Psoas muscle (tissue), 7 donors: ENCODE measurements at regions not wholly inside any gene's neighbourhood (a gene's known extent, or its start where the extent isn't known, plus 50 kb on each side); places are given as distances from the start of the nearest gene placed in this dataset.
"Not testable (repeated sequence)": the region's sequence is repeated elsewhere in the genome, so short reads cannot be mapped to it uniquely, and the experiment has no call there.

Experiments
- ATAC-seq, 4 donors: fragments of 200-7000 bp; cut with Tn5 transposase; one replicate each; pipeline ENCODE4 v1.9.1; 2020; ENCODE audit warnings: moderate library complexity in 3 of 4, mild to moderate bottlenecking in 2 of 4
- DNase-seq, 2 donors: peaks; one replicate each; pipeline ENCODE4 v3.0.0-alpha.2; 2020
- H3K27ac ChIP-seq: fragments of 200-600 bp; one replicate; pipeline ENCODE4 v1.8.0; 2022
- H3K27me3 ChIP-seq, 3 donors: fragments of 200-600 bp in 1 of 3; one replicate each; pipeline versions ENCODE4 v1.6.1 to v1.8.0; 2013 to 2022; ENCODE audit warnings: low read length in 2 of 3, mild to moderate bottlenecking in 2 of 3, moderate library complexity in 1 of 3; ENCODE audit not compliant: insufficient read depth in 3 of 3
- H3K36me3 ChIP-seq, 2 donors: fragments of 200-600 bp in 1 of 2; one replicate each; pipeline versions ENCODE4 v1.6.1 to v1.8.0; 2013 to 2022; ENCODE audit warnings: low read depth in 1 of 2, mild to moderate bottlenecking in 1 of 2, moderate library complexity in 1 of 2; ENCODE audit not compliant: insufficient read depth in 1 of 2
- H3K4me1 ChIP-seq: fragments of 200-600 bp; one replicate; pipeline ENCODE4 v1.8.0; 2022
- H3K4me3 ChIP-seq: fragments of 200-600 bp; one replicate; pipeline ENCODE4 v1.8.0; 2022; ENCODE audit warnings: mild to moderate bottlenecking
- H3K9me3 ChIP-seq: fragments of 200-600 bp; one replicate; pipeline ENCODE4 v1.8.0; 2022
- CTCF ChIP-seq: fragments of 200-600 bp; IDR thresholded peaks from one replicate; pipeline ENCODE4 v1.8.0; 2022; ENCODE audit warnings: antibody characterized with exemption
- WGBS, 3 donors: extraction: QIAGEN DNeasy Blood & Tissue Kit; methylation state at CpG; one replicate each; pipeline versions ENCODE4 v1.1.6 to v1.1.7; 2013; 5-methylcytosine and 5-hydroxymethylcytosine counted together
- intact Hi-C, 2 donors: fragments of 100-400 bp; cut with DNase I; formaldehyde crosslinking; loops; one replicate each; pipeline versions ENCODE4 v1.11.0 to v1.14.2; 2022
- donor health status: healthy with polysubstance abuse.
- donor health status: DM: no; HTN: no; CAD: no; lungs with moderate emphysema.
- donor health status: Bipolar disorder and iron deficiency.
- donor health status: healthy.
- donor health status: DM: yes; HTN: yes; CAD: no.
- donor health status: DM: no; HTN: no; CAD: no.
- donor health status: DM: yes; HTN: yes; CAD: no.

- H3K27me3 ChIP-seq, H3K4me3 ChIP-seq, H3K36me3 ChIP-seq, ATAC-seq, H3K9me3 ChIP-seq, H3K4me1 ChIP-seq, H3K27ac ChIP-seq, intact Hi-C loops, DNase-seq: not testable (repeated sequence)
- 83 to 100% (median 99%) methylated on average over 2 to 3 of the region's 3 CpGs for WGBS, 3 donors
Measured at GRCh38 chr17:18546514-18547398, 70.2 kb downstream of the LGALS9C start.

- H3K27ac ChIP-seq, DNase-seq, intact Hi-C loops, H3K4me3 ChIP-seq, H3K27me3 ChIP-seq, H3K4me1 ChIP-seq, ATAC-seq, H3K36me3 ChIP-seq, H3K9me3 ChIP-seq: not testable (repeated sequence)
- WGBS, 3 donors, result 90 to 97% (median 95%) methylated on average over 4 of the region's 4 CpGs
Measured at GRCh38 chr17:18557086-18557485, 80.5 kb downstream of the LGALS9C start.

DNA sequence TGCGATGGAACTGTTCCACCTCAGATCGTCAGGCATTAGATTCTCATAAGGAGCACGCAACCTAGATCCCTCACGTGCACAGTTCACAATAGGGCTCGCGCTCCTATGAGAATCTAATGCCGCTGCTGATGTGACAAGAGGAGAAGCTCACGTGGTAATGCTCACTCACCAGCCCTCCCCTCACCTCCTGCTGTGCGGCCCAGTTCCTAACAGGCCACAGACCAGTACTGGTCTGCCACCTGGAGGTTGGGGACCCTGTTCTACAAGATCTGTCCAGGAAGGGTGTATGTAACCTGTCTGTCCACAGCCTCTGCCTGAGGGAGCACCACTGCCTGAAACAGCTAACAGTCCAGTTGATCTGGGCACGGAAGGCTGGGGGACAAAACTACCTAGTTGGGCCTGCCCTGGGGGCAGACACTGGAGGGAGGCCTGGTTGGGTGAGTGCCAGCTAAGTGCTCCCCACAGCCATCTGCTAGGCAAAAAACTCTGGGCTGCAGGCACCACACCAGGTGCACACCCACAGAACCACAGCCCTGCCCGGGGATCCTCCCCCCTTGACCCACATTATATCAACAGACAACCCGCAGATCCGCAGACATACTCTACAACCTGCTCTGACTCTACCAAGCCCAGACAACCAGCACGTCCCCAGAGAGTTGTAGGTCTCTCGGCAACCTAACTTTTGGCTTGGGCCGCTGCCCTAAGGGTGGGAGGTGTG is 80.7 kb downstream of the TBC1D28 start:
- H3K36me3 ChIP-seq, H3K27me3 ChIP-seq, H3K4me3 ChIP-seq, intact Hi-C loops, H3K9me3 ChIP-seq, H3K4me1 ChIP-seq, H3K27ac ChIP-seq: not testable (repeated sequence)
- ATAC-seq (peak; percentile 52 to 68 (median 62)), DNase-seq (peak in 1 of 2 donors; percentile 30)
- WGBS, 3 donors, result 56 to 84% (median 67%) methylated on average over 9 to 14 of the region's 16 CpGs

- 9 to 19% (median 19%) methylated on average over 3 of the region's 3 CpGs for WGBS, 3 donors
- TF ChIP-seq CTCF, result peak; percentile 55
- H3K9me3 ChIP-seq, H3K27me3 ChIP-seq, intact Hi-C loops, H3K36me3 ChIP-seq, H3K27ac ChIP-seq, H3K4me3 ChIP-seq, H3K4me1 ChIP-seq: not testable (repeated sequence)
- peak in 1 of 2 donors; percentile 46 for DNase-seq
- peak; percentile 65 to 79 (median 77) for ATAC-seq
Measured at GRCh38 chr17:18564099-18564448, 80.1 kb downstream of the TBC1D28 start.

- Histone ChIP-seq H3K4me3 (peak overlapping the region; percentile 54), H3K27ac (peak overlapping the region; percentile 63)
- H3K36me3 ChIP-seq, H3K4me1 ChIP-seq, intact Hi-C loops, H3K27me3 ChIP-seq, H3K9me3 ChIP-seq: not testable (repeated sequence)
- peak in 1 of 2 donors; percentile 30 for DNase-seq
- peak; percentile 52 to 89 (median 82) for ATAC-seq
- 30 to 37% (median 32%) methylated on average over 11 to 15 of the region's 17 CpGs for WGBS, 3 donors
Measured at GRCh38 chr17:18568108-18568995, 75.8 kb downstream of the TBC1D28 start.

DNA sequence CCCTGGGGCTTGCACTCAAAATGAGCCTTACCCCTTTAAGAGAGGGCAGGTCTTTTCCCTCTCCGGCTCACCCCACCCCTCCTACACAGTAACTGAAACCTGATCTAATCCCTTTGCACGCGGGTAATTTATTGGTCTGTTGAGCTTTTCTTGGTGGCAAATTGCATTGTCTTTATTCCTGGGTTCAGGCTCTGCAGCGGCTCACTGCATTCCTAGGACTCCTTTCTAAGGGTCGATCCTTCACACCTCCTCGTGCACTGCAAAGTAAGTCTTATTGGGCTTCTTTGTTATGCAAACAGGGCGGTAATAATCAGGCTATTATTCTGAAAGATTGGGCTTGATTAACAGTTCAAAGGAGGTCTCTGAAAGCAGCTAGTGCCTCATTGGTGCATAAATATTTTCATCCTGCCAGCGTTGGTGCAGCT is 74.7 kb downstream of the TBC1D28 start:
- H3K36me3 ChIP-seq, H3K9me3 ChIP-seq, H3K27ac ChIP-seq, H3K4me1 ChIP-seq, intact Hi-C loops, H3K27me3 ChIP-seq: not testable (repeated sequence)
- peak overlapping the region; percentile 54 for H3K4me3 ChIP-seq
- WGBS, 3 donors, result 7 to 13% (median 7%) methylated on average over 4 to 7 of the region's 8 CpGs
- peak; percentile 84 to 93 (median 88) for ATAC-seq
- DNase-seq, result peak in 1 of 2 donors; percentile 20

- intact Hi-C loops, H3K27me3 ChIP-seq, DNase-seq, H3K4me3 ChIP-seq, H3K27ac ChIP-seq, H3K36me3 ChIP-seq, ATAC-seq, H3K9me3 ChIP-seq, H3K4me1 ChIP-seq: not testable (repeated sequence)
- 95 to 97% (median 96%) methylated on average over 11 to 15 of the region's 23 CpGs for WGBS, 3 donors
Measured at GRCh38 chr17:18572536-18572935, 71.7 kb downstream of the TBC1D28 start.

- 49 to 61% (median 60%) methylated on average over 2 of the region's 2 CpGs for whole genome bisulfite sequencing, 3 donors
- H3K9me3 ChIP-seq, H3K36me3 ChIP-seq, H3K27me3 ChIP-seq, ATAC-seq, H3K4me3 ChIP-seq, H3K4me1 ChIP-seq, H3K27ac ChIP-seq, intact Hi-C loops: not testable (repeated sequence)
- DNase-seq, result peak in 1 of 2 donors; percentile 30
Measured at GRCh38 chr17:18574137-18574536, 70.1 kb downstream of the TBC1D28 start.
